GM19240 (cell line): ENCODE measurements at regions not wholly inside any gene's neighbourhood (a gene's known extent, or its start where the extent isn't known, plus 50 kb on each side); places are given as distances from the start of the nearest gene placed in this dataset.
"Not testable (repeated sequence)": the region's sequence is repeated elsewhere in the genome, so short reads cannot be mapped to it uniquely, and the experiment has no call there.

Experiments used
- DNase-seq: peaks from one replicate; pipeline ENCODE4 v3.0.0; 2011; ENCODE audit warnings: low spot score; ENCODE audit not compliant: insufficient read length

GRCh38 chr13:59279028-59279427 is 884.7 kb downstream of the DIAPH3 start:
- DNase-seq = no peak

- DNase-seq = no peak
Measured at GRCh38 chr13:59279576-59279975, 884.2 kb downstream of the DIAPH3 start.

DNA sequence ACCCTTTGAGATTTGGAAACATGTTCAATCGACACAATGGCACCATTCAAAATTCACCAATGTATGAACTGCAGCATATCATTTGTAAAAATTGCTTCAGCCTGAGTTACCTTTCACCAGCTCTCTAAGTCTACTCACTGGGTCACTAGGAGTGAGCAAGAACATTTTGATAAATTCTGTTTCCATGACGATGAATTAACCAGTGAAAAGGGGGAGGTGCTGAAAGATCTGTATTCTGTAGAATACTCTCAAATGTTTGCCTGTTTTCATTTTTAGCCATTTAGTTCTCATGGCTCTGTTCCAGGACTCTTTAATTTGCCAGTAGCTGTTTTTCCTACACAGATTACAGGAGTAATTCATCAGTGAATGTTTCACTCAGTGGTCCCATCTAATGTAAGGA is 883.4 kb downstream of the DIAPH3 start:
- no peak for DNase-seq

DNA sequence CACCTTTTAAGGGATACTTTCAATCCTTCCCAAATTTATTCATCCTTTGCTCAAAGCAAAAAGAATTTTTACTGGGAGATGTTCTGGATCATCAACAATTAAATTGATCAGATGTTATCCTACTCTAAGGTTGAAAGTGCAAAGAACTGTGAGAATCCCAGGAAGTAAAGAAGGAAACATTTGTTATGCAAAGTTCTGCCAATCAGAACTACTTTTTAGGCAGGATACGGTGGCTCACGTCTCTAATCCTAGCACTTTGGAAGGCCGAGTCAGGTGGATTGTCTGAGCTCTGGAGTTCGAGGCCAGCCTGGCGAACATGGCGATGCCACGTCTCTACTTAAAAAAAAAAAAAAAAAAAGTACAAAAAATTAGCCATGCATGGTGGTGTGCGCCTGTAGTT is 882.3 kb downstream of the DIAPH3 start:
- no peak for DNase-seq

GRCh38 chr13:59292240-59292639 is 871.5 kb downstream of the DIAPH3 start:
- not testable (repeated sequence) for DNase-seq

DNA sequence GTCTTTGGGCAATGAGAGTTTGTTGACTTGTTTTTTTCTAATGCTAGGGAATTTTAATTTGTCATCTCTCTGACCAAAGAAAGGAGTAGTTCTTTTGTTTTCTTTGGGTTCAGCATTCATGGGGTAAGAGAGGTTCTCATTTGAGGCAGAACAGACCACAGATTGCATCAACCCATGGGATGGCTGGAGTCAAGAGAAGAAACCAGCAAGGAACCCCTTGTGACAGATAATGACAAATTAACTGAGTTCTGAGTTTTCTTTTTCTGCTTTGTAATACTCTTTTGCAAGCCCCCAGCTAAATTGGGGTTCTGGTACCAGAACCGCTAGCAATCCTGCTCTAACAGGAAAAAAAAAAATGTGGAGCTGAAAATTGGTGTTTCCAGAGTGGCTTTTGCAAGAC is 864.1 kb downstream of the DIAPH3 start:
- no peak for DNase-seq

GRCh38 chr13:59300355-59301173 is 863.2 kb downstream of the DIAPH3 start:
- DNase-seq = no peak

GRCh38 chr13:59301174-59301567 is 862.6 kb downstream of the DIAPH3 start:
- no peak for DNase-seq

DNA sequence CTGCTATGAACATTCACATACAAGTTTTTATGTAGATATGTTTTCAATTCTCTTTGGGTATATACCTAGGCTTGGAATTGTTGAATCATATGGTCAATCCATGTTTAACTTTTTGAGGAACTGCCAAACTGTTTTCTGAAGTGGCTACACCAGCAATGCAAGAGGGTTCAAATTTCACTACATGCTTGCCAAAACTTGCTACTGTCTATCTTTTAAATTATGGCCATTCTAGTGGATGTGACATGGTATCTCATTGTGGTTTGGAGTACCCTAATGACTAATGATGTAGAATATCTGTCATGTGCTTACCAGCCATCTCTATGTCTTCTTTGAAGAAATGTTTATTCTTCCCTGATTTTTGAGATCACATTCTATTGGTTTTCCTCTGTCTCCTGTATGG is 860.3 kb downstream of the DIAPH3 start:
- DNase-seq = no peak

DNA sequence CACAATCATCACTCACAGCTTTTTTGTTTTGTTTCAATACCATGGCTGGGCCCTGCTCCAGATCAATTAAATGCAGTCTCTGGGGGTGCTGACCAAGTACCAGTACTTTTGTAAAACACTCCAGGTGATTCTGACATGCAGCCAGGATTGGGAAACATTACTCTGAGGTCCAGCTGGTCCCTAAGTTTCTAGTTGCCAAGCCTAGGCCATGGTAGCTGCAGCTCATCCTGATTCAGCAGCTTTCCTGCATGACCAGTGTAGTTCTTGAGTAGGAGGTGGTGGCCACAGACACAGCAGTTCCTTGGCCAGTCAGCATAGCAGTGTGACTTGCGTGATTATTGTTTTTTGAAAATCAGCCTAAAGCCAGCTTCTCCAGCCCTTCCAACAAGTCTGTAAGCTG is 859.1 kb downstream of the DIAPH3 start:
- no peak for DNase-seq

GRCh38 chr13:59305896-59306295 is 857.8 kb downstream of the DIAPH3 start:
- DNase-seq = no peak

- DNase-seq = no peak
Measured at GRCh38 chr13:59312776-59313175, 851.0 kb downstream of the DIAPH3 start.

GRCh38 chr13:59318320-59318930 is 845.3 kb downstream of the DIAPH3 start:
- no peak for DNase-seq

- DNase-seq = no peak
Measured at GRCh38 chr13:59319276-59319675, 844.5 kb downstream of the DIAPH3 start.

GRCh38 chr13:59320021-59320420 is 843.7 kb downstream of the DIAPH3 start:
- no peak for DNase-seq

- DNase-seq = not testable (repeated sequence)
Measured at GRCh38 chr13:59324401-59324800, 839.3 kb downstream of the DIAPH3 start.

DNA sequence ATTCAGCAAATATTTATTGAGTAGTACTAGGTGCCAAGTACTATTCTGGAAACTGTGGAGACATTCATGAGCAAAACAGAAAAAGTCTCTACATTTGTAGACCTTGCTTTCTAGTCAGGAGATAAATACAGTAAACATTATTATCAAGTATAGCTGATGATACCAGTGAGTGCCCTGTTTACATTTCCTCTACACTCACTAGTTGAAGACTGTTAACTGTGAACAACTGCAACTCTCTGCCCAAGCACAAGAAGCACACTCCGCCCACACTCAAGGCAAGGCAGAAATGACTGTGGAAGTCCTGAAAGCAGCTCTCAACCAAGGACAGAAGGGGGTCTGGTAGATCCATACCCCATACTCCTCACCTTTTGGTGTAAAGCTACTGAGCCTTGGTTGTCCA is 837.0 kb downstream of the DIAPH3 start:
- no peak for DNase-seq

DNA sequence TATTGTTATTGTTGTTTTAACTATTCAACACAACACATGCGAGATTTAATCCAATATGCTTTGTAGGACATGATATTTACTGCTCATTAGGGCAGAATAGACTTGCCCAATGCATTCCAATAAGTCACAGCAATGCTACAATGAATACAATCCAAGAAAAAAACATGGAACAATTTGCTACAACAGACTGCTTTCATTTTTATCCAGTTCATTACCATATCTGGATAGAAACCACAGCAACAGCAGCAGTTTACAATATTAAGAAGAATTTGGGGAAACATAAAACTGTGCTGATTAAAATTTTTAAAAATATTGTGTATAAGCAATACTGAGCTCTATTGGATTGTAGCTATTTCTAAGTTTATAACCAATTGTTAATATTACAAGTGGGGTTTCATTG is 833.0 kb downstream of the DIAPH3 start:
- no peak for DNase-seq

GRCh38 chr13:59332966-59333365 is 830.8 kb downstream of the DIAPH3 start:
- DNase-seq = no peak

GRCh38 chr13:59337070-59337469 is 826.7 kb downstream of the DIAPH3 start:
- no peak for DNase-seq

- DNase-seq = no peak
Measured at GRCh38 chr13:59340151-59340550, 823.6 kb downstream of the DIAPH3 start.

GRCh38 chr13:59340581-59340980 is 823.1 kb downstream of the DIAPH3 start:
- no peak for DNase-seq

DNA sequence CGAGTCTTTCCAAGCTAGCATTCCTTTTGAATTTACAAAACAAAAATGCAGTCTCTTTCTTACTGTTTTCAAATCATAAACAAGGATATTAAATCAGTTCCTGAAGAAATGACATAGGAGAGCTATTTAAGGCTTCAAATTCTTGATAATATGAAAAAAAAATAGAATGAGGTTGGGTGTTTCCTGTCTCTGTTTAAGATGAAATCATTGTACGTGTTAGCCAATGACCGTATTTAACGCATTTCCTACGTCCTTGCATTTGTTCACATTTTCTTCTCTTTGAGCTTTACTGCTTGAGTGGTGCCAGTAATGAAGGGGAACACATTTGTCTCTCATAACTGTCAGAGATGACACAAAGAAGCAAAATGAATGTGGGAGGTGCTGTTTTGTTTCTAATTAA is 821.3 kb downstream of the DIAPH3 start:
- DNase-seq = no peak
